ENCODE measurements at regions not wholly inside any gene's neighbourhood (a gene's known extent, or its start where the extent isn't known, plus 50 kb on each side); places are given as distances from the start of the nearest gene placed in this dataset.
"Not testable (repeated sequence)": the region's sequence is repeated elsewhere in the genome, so short reads cannot be mapped to it uniquely, and the experiment has no call there.

DNA sequence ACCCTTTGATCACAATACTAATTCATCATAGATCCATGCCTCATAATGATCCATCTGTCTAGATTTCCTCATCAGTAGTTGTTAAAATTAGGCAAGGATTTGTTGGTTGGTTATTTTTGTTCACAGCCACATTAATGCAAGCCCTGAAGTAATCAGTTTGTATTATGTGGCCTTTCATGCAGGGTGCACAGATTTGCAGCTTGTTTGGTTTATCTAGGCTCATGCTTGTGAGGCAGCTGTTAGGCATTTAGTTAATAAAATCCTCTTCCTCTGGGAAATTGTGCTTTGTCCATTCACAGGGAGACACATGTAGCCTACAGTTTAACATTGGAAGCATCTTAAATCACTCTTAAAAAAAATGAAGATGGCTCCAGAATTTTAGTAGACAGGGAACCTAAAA, 162.8 kb upstream of the ZNF385D start (continued):
- TF ChIP-seq, protein P1, sequence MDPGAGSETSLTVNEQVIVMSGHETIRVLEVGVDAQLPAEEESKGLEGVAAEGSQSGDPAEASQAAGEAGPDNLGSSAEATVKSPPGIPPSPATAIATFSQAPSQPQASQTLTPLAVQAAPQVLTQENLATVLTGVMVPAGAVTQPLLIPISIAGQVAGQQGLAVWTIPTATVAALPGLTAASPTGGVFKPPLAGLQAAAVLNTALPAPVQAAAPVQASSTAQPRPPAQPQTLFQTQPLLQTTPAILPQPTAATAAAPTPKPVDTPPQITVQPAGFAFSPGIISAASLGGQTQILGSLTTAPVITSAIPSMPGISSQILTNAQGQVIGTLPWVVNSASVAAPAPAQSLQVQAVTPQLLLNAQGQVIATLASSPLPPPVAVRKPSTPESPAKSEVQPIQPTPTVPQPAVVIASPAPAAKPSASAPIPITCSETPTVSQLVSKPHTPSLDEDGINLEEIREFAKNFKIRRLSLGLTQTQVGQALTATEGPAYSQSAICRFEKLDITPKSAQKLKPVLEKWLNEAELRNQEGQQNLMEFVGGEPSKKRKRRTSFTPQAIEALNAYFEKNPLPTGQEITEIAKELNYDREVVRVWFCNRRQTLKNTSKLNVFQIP (CRISPR knock-in tag; IDR thresholded peaks at IDR 0.05; ENCODE audit: borderline replicate concordance, low read depth), result no peak
- no peak for TF ChIP-seq RARB (CRISPR knock-in tag; IDR thresholded peaks at IDR 0.05)

DNA sequence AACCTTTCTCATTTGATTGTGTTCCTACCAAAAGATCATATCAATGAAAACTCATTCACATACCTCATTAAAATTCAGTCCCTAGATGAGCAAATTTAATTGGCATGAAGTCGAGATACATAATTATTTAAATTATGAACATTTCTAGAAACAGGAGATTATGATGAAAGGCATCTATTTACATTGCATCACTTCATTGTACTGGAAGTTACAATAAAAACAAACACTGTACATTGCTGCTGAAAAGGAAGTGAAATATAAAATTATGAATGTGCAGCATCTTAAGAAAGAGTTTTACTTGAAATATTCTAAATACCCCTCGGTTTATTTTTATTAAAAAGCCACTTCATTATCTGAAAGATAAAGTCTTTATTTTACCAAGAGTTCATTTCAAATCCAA, 163.4 kb upstream of the ZNF385D start:
- ATAC-seq, result no peak
- TF ChIP-seq PPARA (CRISPR knock-in tag; IDR thresholded peaks at IDR 0.05; ENCODE audit: borderline replicate concordance) (no peak), OSR1 (CRISPR knock-in tag; IDR thresholded peaks at IDR 0.05) (no peak), ZC3H10 (CRISPR knock-in tag; IDR thresholded peaks at IDR 0.05) (no peak), TCF4 (CRISPR knock-in tag; IDR thresholded peaks at IDR 0.05; ENCODE audit: borderline replicate concordance) (no peak), CSDC2 (CRISPR knock-in tag; IDR thresholded peaks at IDR 0.05) (no peak), SNAI2 (CRISPR knock-in tag; IDR thresholded peaks at IDR 0.05) (no peak), ZFP3 (CRISPR knock-in tag; IDR thresholded peaks at IDR 0.05) (no peak), ZNF70 (CRISPR knock-in tag; IDR thresholded peaks at IDR 0.05) (no peak), ZNF8 (CRISPR knock-in tag; IDR thresholded peaks at IDR 0.05) (no peak), ZNF565 (CRISPR knock-in tag; conservative IDR thresholded peaks at IDR 0.05; ENCODE audit: low read depth) (no peak), ESRRG (CRISPR knock-in tag; IDR thresholded peaks at IDR 0.05) (no peak), ISL1 (CRISPR knock-in tag; IDR thresholded peaks at IDR 0.05) (no peak), ARNTL (CRISPR knock-in tag; IDR thresholded peaks at IDR 0.05; ENCODE audit: borderline replicate concordance, low read depth) (no peak), GLIS3 (CRISPR knock-in tag; IDR thresholded peaks at IDR 0.05) (no peak)
- TF ChIP-seq, protein P2, sequence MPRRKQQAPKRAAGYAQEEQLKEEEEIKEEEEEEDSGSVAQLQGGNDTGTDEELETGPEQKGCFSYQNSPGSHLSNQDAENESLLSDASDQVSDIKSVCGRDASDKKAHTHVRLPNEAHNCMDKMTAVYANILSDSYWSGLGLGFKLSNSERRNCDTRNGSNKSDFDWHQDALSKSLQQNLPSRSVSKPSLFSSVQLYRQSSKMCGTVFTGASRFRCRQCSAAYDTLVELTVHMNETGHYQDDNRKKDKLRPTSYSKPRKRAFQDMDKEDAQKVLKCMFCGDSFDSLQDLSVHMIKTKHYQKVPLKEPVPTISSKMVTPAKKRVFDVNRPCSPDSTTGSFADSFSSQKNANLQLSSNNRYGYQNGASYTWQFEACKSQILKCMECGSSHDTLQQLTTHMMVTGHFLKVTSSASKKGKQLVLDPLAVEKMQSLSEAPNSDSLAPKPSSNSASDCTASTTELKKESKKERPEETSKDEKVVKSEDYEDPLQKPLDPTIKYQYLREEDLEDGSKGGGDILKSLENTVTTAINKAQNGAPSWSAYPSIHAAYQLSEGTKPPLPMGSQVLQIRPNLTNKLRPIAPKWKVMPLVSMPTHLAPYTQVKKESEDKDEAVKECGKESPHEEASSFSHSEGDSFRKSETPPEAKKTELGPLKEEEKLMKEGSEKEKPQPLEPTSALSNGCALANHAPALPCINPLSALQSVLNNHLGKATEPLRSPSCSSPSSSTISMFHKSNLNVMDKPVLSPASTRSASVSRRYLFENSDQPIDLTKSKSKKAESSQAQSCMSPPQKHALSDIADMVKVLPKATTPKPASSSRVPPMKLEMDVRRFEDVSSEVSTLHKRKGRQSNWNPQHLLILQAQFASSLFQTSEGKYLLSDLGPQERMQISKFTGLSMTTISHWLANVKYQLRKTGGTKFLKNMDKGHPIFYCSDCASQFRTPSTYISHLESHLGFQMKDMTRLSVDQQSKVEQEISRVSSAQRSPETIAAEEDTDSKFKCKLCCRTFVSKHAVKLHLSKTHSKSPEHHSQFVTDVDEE (CRISPR knock-in tag; IDR thresholded peaks at IDR 0.05), result no peak
- TF ChIP-seq, protein P3, sequence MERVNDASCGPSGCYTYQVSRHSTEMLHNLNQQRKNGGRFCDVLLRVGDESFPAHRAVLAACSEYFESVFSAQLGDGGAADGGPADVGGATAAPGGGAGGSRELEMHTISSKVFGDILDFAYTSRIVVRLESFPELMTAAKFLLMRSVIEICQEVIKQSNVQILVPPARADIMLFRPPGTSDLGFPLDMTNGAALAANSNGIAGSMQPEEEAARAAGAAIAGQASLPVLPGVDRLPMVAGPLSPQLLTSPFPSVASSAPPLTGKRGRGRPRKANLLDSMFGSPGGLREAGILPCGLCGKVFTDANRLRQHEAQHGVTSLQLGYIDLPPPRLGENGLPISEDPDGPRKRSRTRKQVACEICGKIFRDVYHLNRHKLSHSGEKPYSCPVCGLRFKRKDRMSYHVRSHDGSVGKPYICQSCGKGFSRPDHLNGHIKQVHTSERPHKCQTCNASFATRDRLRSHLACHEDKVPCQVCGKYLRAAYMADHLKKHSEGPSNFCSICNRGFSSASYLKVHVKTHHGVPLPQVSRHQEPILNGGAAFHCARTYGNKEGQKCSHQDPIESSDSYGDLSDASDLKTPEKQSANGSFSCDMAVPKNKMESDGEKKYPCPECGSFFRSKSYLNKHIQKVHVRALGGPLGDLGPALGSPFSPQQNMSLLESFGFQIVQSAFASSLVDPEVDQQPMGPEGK (CRISPR knock-in tag; IDR thresholded peaks at IDR 0.05; ENCODE audit: borderline replicate concordance), result no peak

DNA sequence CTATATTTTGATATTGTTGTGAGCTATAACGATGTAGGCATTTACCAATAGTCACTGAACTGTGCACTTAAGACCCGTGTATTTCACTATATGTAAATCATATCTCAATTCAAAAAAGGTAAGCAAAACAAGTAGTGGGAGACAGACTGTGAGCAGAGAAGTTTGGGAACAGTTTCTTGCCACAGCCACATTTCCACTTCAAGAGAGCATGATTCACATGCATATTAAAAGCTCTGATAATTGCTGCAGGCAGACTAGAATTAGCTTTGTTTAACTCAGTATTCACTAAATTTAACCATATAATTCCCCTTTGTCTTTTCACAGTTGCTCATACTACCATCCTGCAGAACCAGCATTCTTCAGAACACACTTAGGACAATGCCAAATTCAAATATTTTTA, 168.4 kb upstream of the ZNF385D start:
- ATAC-seq, result no peak
- TF ChIP-seq SNAI2 (CRISPR knock-in tag; IDR thresholded peaks at IDR 0.05) (no peak), PPARA (CRISPR knock-in tag; IDR thresholded peaks at IDR 0.05; ENCODE audit: borderline replicate concordance) (no peak)

DNA sequence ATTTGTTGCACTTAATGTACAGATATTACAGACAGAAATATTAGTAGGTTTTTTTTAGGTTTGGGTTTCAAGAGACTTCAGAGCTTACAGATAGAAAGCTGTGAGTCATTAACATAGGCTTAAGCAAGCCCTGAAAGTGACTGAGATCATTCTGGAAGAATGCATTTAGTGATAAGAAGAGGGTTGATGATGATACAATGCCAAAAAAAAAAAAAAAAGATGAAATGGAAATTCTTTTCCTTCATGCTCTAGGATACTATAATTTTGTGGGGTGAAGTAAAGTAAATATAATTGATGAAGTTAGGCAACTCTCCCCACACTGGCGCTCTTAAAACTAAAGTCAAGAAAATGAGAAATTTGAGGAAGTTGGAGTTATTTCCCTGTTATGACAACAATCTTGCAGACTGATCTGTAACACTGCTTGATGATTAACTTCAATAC, 169.4 kb upstream of the ZNF385D start:
- peak; percentile 64; the same call in 2 of the 3 replicates for ATAC-seq
- TF ChIP-seq, protein P1 (CRISPR knock-in tag; IDR thresholded peaks at IDR 0.05; ENCODE audit: borderline replicate concordance, low read depth), result no peak
- TF ChIP-seq ISL1 (CRISPR knock-in tag; IDR thresholded peaks at IDR 0.05) (peak; percentile 79), OSR1 (CRISPR knock-in tag; IDR thresholded peaks at IDR 0.05) (no peak), ZNF8 (CRISPR knock-in tag; IDR thresholded peaks at IDR 0.05) (no peak), ZNF70 (CRISPR knock-in tag; IDR thresholded peaks at IDR 0.05) (no peak), RARB (CRISPR knock-in tag; IDR thresholded peaks at IDR 0.05) (no peak), ZNF565 (CRISPR knock-in tag; conservative IDR thresholded peaks at IDR 0.05; ENCODE audit: low read depth) (no peak)
- TF ChIP-seq, protein P4, sequence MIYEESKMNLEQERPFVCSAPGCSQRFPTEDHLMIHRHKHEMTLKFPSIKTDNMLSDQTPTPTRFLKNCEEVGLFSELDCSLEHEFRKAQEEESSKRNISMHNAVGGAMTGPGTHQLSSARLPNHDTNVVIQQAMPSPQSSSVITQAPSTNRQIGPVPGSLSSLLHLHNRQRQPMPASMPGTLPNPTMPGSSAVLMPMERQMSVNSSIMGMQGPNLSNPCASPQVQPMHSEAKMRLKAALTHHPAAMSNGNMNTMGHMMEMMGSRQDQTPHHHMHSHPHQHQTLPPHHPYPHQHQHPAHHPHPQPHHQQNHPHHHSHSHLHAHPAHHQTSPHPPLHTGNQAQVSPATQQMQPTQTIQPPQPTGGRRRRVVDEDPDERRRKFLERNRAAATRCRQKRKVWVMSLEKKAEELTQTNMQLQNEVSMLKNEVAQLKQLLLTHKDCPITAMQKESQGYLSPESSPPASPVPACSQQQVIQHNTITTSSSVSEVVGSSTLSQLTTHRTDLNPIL (CRISPR knock-in tag; IDR thresholded peaks at IDR 0.05; ENCODE audit: low read depth), result peak; percentile 65; the same call in 1 of the 2 replicates

DNA sequence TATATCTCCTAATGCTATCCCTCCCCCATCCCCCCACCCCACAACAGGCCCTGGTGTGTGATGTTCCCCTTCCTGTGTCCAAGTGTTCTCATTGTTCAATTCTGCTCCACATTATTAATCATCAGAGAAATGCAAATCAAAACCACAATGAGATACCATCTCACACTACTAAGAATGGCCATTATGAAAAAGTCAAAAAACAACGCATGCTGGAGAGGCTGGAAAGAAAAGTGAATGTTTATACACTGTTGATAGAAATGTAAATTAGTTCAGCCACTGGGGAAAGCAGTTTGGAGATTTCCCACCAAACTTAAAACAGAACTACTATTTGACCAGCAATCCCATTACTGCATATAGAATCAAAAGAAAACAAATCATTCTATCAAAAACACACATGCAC, 172.1 kb upstream of the ZNF385D start:
- not testable (repeated sequence) for ATAC-seq

Data from SK-N-SH treated with all-trans-retinoic acid at 6 μM for 48 hours (cell line).